GM12878 (cell line): ENCODE measurements at regions not wholly inside any gene's neighbourhood (a gene's known extent, or its start where the extent isn't known, plus 50 kb on each side); places are given as distances from the start of the nearest gene placed in this dataset.

ENCODE experiments used
- ATAC-seq: fragments of 200-7000 bp; cut with Tn5 transposase; 3 replicates; pipeline ENCODE4 v1.9.1; 2020; ENCODE audit warnings: mild to moderate bottlenecking, moderate library complexity
- BruUV-seq: library from RNA; stranded (reverse); fragments of 400-500 nt; replicated peaks from 2 replicates; lab custom pipeline; 2021; lab: Mats Ljungman, UMichigan
- CTCF ChIA-PET: fragments of 300-600 bp; sonication (Branson Sonifier 250); formaldehyde crosslinking; extraction: SDS; loops from one replicate; lab custom pipeline; 2021; ENCODE audit warnings: inconsistent platforms; lab: Yijun Ruan, JAX
- POLR2A ChIA-PET: fragments of 350-600 bp; formaldehyde crosslinking; extraction: SDS; loops from one replicate; lab custom pipeline; 2021; ENCODE audit warnings: inconsistent platforms; lab: Charles Lee
- RAD21 ChIA-PET: fragments of 300-600 bp; sonication (Branson Sonifier 250); formaldehyde crosslinking; loops from one replicate; lab custom pipeline; 2023; ENCODE audit warnings: antibody characterized with exemption; ENCODE audit not compliant: unreplicated experiment; lab: Charles Lee
- SMC1A ChIA-PET: fragments of 300-600 bp; sonication (Branson Sonifier 250); formaldehyde crosslinking; loops from one replicate; lab custom pipeline; 2023; ENCODE audit not compliant: unreplicated experiment, uncharacterized antibody; lab: Charles Lee
- DNase-seq: peaks from one replicate; pipeline ENCODE4 v3.0.0-alpha.2; 2011; ENCODE audit warnings: low read depth, low spot score
- FAIRE-seq: peaks from 3 replicates; lab custom pipeline; 2011; peaks lifted over from hg19 to GRCh38; lab: Jason Lieb, UNC
- H2AFZ ChIP-seq: 2 replicates; pipeline ENCODE4 v1.6.0; 2011; ENCODE audit warnings: low read depth, low read length, control low read depth; ENCODE audit not compliant: control insufficient read depth
- H3K27ac ChIP-seq: 2 replicates; pipeline ENCODE4 v1.5.1; 2011; ENCODE audit warnings: control low read depth; ENCODE audit not compliant: control insufficient read depth, insufficient read depth
- H3K27me3 ChIP-seq, 2 experiments: replicated peaks in 1 of 2; 2 replicates each; pipeline versions ENCODE4 v1.6.0 to v1.6.1; 2011; ENCODE audit warnings: low read length in 1 of 2; ENCODE audit not compliant: control insufficient read depth in 2 of 2, insufficient read depth in 2 of 2
- H3K36me3 ChIP-seq, 2 experiments: 2 replicates each; pipeline ENCODE4 v1.5.1; 2011; ENCODE audit warnings: low read length in 1 of 2; ENCODE audit not compliant: control insufficient read depth in 2 of 2, insufficient read depth in 2 of 2
- H3K4me1 ChIP-seq: 2 replicates; pipeline ENCODE4 v1.6.1; 2011; ENCODE audit warnings: mild to moderate bottlenecking, low read length, moderate library complexity, mixed read lengths; ENCODE audit not compliant: control insufficient read depth, insufficient read depth
- H3K4me2 ChIP-seq: 2 replicates; pipeline ENCODE4 v1.6.0; 2011; ENCODE audit warnings: control low read depth; ENCODE audit not compliant: control insufficient read depth, insufficient read depth
- H3K4me3 ChIP-seq: fragments of 200-600 bp; sonication (generic); 2 replicates; pipeline ENCODE4 v1.5.1; 2016
- H3K79me2 ChIP-seq: 2 replicates; pipeline ENCODE4 v1.6.0; 2011; ENCODE audit warnings: low read length; ENCODE audit not compliant: control insufficient read depth, insufficient read depth
- H3K9ac ChIP-seq: 2 replicates; pipeline ENCODE4 v1.8.0; 2011; ENCODE audit warnings: low read length, control low read depth, mixed read lengths; ENCODE audit not compliant: control insufficient read depth, insufficient read depth
- H3K9me3 ChIP-seq: replicated peaks from 3 replicates; pipeline ENCODE4 v1.5.1; 2011; ENCODE audit warnings: mild to moderate bottlenecking, low read length; ENCODE audit not compliant: control insufficient read depth, insufficient read depth
- H4K20me1 ChIP-seq: 2 replicates; pipeline ENCODE4 v1.6.0; 2011; ENCODE audit not compliant: control insufficient read depth, insufficient read depth
- ASH2L ChIP-seq: fragments of 300-600, 200-600 bp; sonication (generic); IDR thresholded peaks from 2 replicates; pipeline ENCODE4 v1.6.1; 2017; ENCODE audit warnings: low read depth, mild to moderate bottlenecking, borderline replicate concordance
- BCL3 ChIP-seq: IDR thresholded peaks from 2 replicates; pipeline ENCODE4 v1.6.1; 2011; ENCODE audit warnings: borderline replicate concordance, low read depth, mild to moderate bottlenecking, moderate library complexity, low read length; ENCODE audit not compliant: insufficient read depth, poor library complexity, severe bottlenecking
- KDM1A ChIP-seq: fragments of 200-600 bp; sonication (generic); IDR thresholded peaks from 2 replicates; pipeline ENCODE4 v1.6.1; 2016; ENCODE audit warnings: borderline replicate concordance
- MAX ChIP-seq: IDR thresholded peaks from 2 replicates; pipeline ENCODE4 v1.6.1; 2012; ENCODE audit warnings: low read depth, low read length, improper control_type of control experiment
- NBN ChIP-seq: fragments of 450-650 bp; IDR thresholded peaks from 2 replicates; pipeline ENCODE4 v1.6.1; 2016
- NFYA ChIP-seq: IDR thresholded peaks from 2 replicates; pipeline ENCODE4 v1.6.1; 2011; ENCODE audit warnings: low read depth, mild to moderate bottlenecking, low read length, improper control_type of control experiment, borderline replicate concordance
- NR2C2 ChIP-seq: IDR thresholded peaks from 2 replicates; pipeline ENCODE4 v1.6.1; 2011; ENCODE audit warnings: borderline replicate concordance, low read depth; ENCODE audit not compliant: control insufficient read depth, insufficient read length
- POLR2A ChIP-seq: IDR thresholded peaks from 2 replicates; pipeline ENCODE4 v1.6.1; 2011; ENCODE audit warnings: low read depth, mild to moderate bottlenecking, low read length
- SREBF1 ChIP-seq: IDR thresholded peaks from 2 replicates; pipeline ENCODE4 v1.6.1; 2012; ENCODE audit warnings: mild to moderate bottlenecking, low read length
- TAF1 ChIP-seq: IDR thresholded peaks from 2 replicates; pipeline ENCODE4 v1.6.1; 2011; ENCODE audit warnings: mild to moderate bottlenecking, low read depth, low read length, borderline replicate concordance
- ZBTB40 ChIP-seq: fragments of 450-650 bp; IDR thresholded peaks from 2 replicates; pipeline ENCODE4 v1.6.1; 2016; ENCODE audit warnings: mild to moderate bottlenecking, moderate library complexity, borderline replicate concordance
- ZNF24 ChIP-seq: fragments of 450-650 bp; IDR thresholded peaks from 2 replicates; pipeline ENCODE4 v1.6.1; 2017; ENCODE audit warnings: antibody characterized with exemption, mild to moderate bottlenecking
- WGBS: methylation state at CpG from one replicate; pipeline ENCODE4 v1.1.6; 2016; ENCODE audit warnings: low lambda C conversion rate; ENCODE audit not compliant: insufficient replicate concordance, insufficient coverage; ENCODE audit errors: missing lambda C conversion rate; 5-methylcytosine and 5-hydroxymethylcytosine counted together
- in situ Hi-C: fragments of 300-500 bp; cut with MboI; formaldehyde crosslinking; loops from 9 replicates; pipeline ENCODE4 v1.14.3; 2018; ENCODE audit warnings: mixed read lengths
- intact Hi-C: fragments of 100-400 bp; cut with micrococcal nuclease; formaldehyde crosslinking; loops from one replicate; pipeline ENCODE4 v1.14.2; 2022; ENCODE audit not compliant: unreplicated experiment
- TF ChIP-seq, protein P1 (sequence below): IDR thresholded peaks from 2 replicates; pipeline ENCODE4 v1.6.1; 2012; ENCODE audit warnings: improper control_type of control experiment, low read depth, low read length; ENCODE audit not compliant: insufficient replicate concordance

- ChIA-PET RAD21 (no interaction called here), CTCF (no interaction called here), POLR2A (no interaction called here)
- Histone ChIP-seq H2AFZ (no peak overlapping the region), H3K9me3 (no peaks in the 10 kb centered on the region; the same call in 2 of the 3 replicates), H3K4me3 (no peak overlapping the region), H3K27me3 (no peaks in the 10 kb centered on the region; a peak in 1 of 4 replicates), H3K9ac (no peak overlapping the region), H3K4me1 (no peaks in the 10 kb centered on the region), H3K4me2 (no peak overlapping the region), H3K27ac (no peak overlapping the region), H4K20me1 (no peaks in the 10 kb centered on the region), H3K36me3 (no peaks in the 10 kb centered on the region)
- WGBS = 23% methylated on average over 5 of the region's 5 CpGs
- intact Hi-C loops = no loop called here
- DNase-seq (no peak), FAIRE-seq (no peak), ATAC-seq (no peak)
- in situ Hi-C loops = no loop called here
- BruUV-seq = no TSS peak
- no peak for TF ChIP-seq MAX
- TF ChIP-seq TAF1 = no peak
- no peak for TF ChIP-seq SREBF1
- TF ChIP-seq POLR2A = no peak
- no peak for TF ChIP-seq NBN
- TF ChIP-seq, protein P1, sequence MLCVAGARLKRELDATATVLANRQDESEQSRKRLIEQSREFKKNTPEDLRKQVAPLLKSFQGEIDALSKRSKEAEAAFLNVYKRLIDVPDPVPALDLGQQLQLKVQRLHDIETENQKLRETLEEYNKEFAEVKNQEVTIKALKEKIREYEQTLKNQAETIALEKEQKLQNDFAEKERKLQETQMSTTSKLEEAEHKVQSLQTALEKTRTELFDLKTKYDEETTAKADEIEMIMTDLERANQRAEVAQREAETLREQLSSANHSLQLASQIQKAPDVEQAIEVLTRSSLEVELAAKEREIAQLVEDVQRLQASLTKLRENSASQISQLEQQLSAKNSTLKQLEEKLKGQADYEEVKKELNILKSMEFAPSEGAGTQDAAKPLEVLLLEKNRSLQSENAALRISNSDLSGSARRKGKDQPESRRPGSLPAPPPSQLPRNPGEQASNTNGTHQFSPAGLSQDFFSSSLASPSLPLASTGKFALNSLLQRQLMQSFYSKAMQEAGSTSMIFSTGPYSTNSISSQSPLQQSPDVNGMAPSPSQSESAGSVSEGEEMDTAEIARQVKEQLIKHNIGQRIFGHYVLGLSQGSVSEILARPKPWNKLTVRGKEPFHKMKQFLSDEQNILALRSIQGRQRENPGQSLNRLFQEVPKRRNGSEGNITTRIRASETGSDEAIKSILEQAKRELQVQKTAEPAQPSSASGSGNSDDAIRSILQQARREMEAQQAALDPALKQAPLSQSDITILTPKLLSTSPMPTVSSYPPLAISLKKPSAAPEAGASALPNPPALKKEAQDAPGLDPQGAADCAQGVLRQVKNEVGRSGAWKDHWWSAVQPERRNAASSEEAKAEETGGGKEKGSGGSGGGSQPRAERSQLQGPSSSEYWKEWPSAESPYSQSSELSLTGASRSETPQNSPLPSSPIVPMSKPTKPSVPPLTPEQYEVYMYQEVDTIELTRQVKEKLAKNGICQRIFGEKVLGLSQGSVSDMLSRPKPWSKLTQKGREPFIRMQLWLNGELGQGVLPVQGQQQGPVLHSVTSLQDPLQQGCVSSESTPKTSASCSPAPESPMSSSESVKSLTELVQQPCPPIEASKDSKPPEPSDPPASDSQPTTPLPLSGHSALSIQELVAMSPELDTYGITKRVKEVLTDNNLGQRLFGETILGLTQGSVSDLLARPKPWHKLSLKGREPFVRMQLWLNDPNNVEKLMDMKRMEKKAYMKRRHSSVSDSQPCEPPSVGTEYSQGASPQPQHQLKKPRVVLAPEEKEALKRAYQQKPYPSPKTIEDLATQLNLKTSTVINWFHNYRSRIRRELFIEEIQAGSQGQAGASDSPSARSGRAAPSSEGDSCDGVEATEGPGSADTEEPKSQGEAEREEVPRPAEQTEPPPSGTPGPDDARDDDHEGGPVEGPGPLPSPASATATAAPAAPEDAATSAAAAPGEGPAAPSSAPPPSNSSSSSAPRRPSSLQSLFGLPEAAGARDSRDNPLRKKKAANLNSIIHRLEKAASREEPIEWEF = no peak
- TF ChIP-seq ZNF24 = no peak
- TF ChIP-seq BCL3 = no peak
- TF ChIP-seq NFYA = no peak
- TF ChIP-seq ASH2L = no peak
- TF ChIP-seq ZBTB40 = no peak
- no peak for TF ChIP-seq NR2C2
- no peak for TF ChIP-seq KDM1A
- TF ChIP-seq, all 136 proteins: peak for 0
- H3K79me2 ChIP-seq = no peaks in the 10 kb centered on the region
- SMC1A ChIA-PET = no interaction called here
Observed at GRCh38 chr5:174840435-174840834, 116.1 kb downstream of the MSX2 start.
